MM.1S (cell line): ENCODE measurements at regions not wholly inside any gene's neighbourhood (a gene's known extent, or its start where the extent isn't known, plus 50 kb on each side); places are given as distances from the start of the nearest gene placed in this dataset.
"Not testable (repeated sequence)": the region's sequence is repeated elsewhere in the genome, so short reads cannot be mapped to it uniquely, and the experiment has no call there.

ENCODE experiments used
- CTCF ChIP-seq: fragments of 300-600 bp; sonication (generic); IDR thresholded peaks from 2 replicates; pipeline ENCODE4 v1.5.1; 2016; ENCODE audit warnings: antibody characterized with exemption, low read length, mixed read lengths
- EZH2phosphoT487 ChIP-seq: fragments of 300-600 bp; sonication (generic); IDR thresholded peaks from 2 replicates; pipeline ENCODE4 v1.6.1; 2018; ENCODE audit warnings: antibody characterized with exemption, low read length

GRCh38 chr12:9469463-9469862 lies 138.3 kb downstream of the KLRB1 start:
- TF ChIP-seq CTCF, EZH2phosphoT487: not testable (repeated sequence)
